Rectal smooth muscle tissue (tissue), 1 donor: ENCODE measurements at regions not wholly inside any gene's neighbourhood (a gene's known extent, or its start where the extent isn't known, plus 50 kb on each side); places are given as distances from the start of the nearest gene placed in this dataset.
"Not testable (repeated sequence)": the region's sequence is repeated elsewhere in the genome, so short reads cannot be mapped to it uniquely, and the experiment has no call there.

Experiments used
- H3K27ac ChIP-seq: one replicate; pipeline ENCODE4 v1.7.0; 2013; ENCODE audit warnings: low read depth, low read length, inconsistent platforms
- H3K27me3 ChIP-seq: one replicate; pipeline ENCODE4 v1.7.0; 2013; ENCODE audit warnings: low read length; ENCODE audit not compliant: control insufficient read depth, insufficient read depth
- H3K36me3 ChIP-seq: one replicate; pipeline ENCODE4 v1.7.0; 2013; ENCODE audit warnings: low read length; ENCODE audit not compliant: control insufficient read depth, insufficient read depth
- H3K4me1 ChIP-seq: one replicate; pipeline ENCODE4 v1.7.0; 2013; ENCODE audit warnings: low read length; ENCODE audit not compliant: control insufficient read depth, insufficient read depth
- H3K4me3 ChIP-seq: one replicate; pipeline ENCODE4 v1.7.0; 2013; ENCODE audit warnings: low read length
- H3K9ac ChIP-seq: one replicate; pipeline ENCODE4 v1.7.0; 2013; ENCODE audit warnings: low read length

GRCh38 chr13:40052954-40053353, 397.5 kb downstream of the COG6 start:
- Histone ChIP-seq H3K4me3 (no peak overlapping the region), H3K9ac (no peak overlapping the region), H3K36me3 (no peaks in the 10 kb centered on the region), H3K4me1 (no peaks in the 10 kb centered on the region), H3K27ac (no peak overlapping the region), H3K27me3 (no peaks in the 10 kb centered on the region)

- Histone ChIP-seq H3K9ac (no peak overlapping the region), H3K4me1 (no peaks in the 10 kb centered on the region), H3K27me3 (no peaks in the 10 kb centered on the region), H3K27ac (no peak overlapping the region), H3K4me3 (no peak overlapping the region), H3K36me3 (no peaks in the 10 kb centered on the region)
These were observed 397.9 kb downstream of the COG6 start for GRCh38 chr13:40053401-40053800.

- not testable (repeated sequence) for H3K4me1 ChIP-seq, H3K4me3 ChIP-seq, H3K27ac ChIP-seq, H3K36me3 ChIP-seq, H3K27me3 ChIP-seq, H3K9ac ChIP-seq
These were observed 399.0 kb downstream of the COG6 start for GRCh38 chr13:40054422-40054821.

GRCh38 chr13:40056898-40057619, 401.6 kb downstream of the COG6 start:
- Histone ChIP-seq H3K36me3 (no peaks in the 10 kb centered on the region), H3K9ac (no peak overlapping the region), H3K27me3 (no peaks in the 10 kb centered on the region), H3K4me3 (no peak overlapping the region), H3K4me1 (no peaks in the 10 kb centered on the region), H3K27ac (no peak overlapping the region)

- Histone ChIP-seq H3K4me1 (no peaks in the 10 kb centered on the region), H3K27ac (no peak overlapping the region), H3K36me3 (no peaks in the 10 kb centered on the region), H3K4me3 (no peak overlapping the region), H3K9ac (no peak overlapping the region), H3K27me3 (no peaks in the 10 kb centered on the region)
These were observed 403.3 kb downstream of the COG6 start for GRCh38 chr13:40058757-40059236.

GRCh38 chr13:40059540-40060232, 404.2 kb downstream of the COG6 start:
- Histone ChIP-seq H3K4me3 (no peak overlapping the region), H3K4me1 (no peaks in the 10 kb centered on the region), H3K27ac (no peak overlapping the region), H3K27me3 (no peaks in the 10 kb centered on the region), H3K36me3 (no peaks in the 10 kb centered on the region), H3K9ac (no peak overlapping the region)

GRCh38 chr13:40060296-40061007, 405.0 kb downstream of the COG6 start:
- H3K27ac ChIP-seq: no peak overlapping the region

GRCh38 chr13:40061466-40062450, 406.3 kb downstream of the COG6 start:
- Histone ChIP-seq H3K27me3 (no peaks in the 10 kb centered on the region), H3K4me3 (no peak overlapping the region)

More at GRCh38 chr13:40060296-40061007, 405.0 kb downstream of the COG6 start:
- H3K9ac ChIP-seq: no peak overlapping the region
- no peaks in the 10 kb centered on the region for H3K27me3 ChIP-seq
- no peaks in the 10 kb centered on the region for H3K36me3 ChIP-seq
- H3K4me1 ChIP-seq: no peaks in the 10 kb centered on the region
- no peak overlapping the region for H3K4me3 ChIP-seq

GRCh38 chr13:40063278-40063698, 407.8 kb downstream of the COG6 start:
- H3K4me3 ChIP-seq: no peak overlapping the region
- H3K27ac ChIP-seq: no peak overlapping the region
- no peak overlapping the region for H3K9ac ChIP-seq
- no peaks in the 10 kb centered on the region for H3K36me3 ChIP-seq
- H3K4me1 ChIP-seq: no peaks in the 10 kb centered on the region
- no peaks in the 10 kb centered on the region for H3K27me3 ChIP-seq

More at GRCh38 chr13:40061466-40062450, 406.3 kb downstream of the COG6 start:
- Histone ChIP-seq H3K9ac (no peak overlapping the region), H3K36me3 (no peaks in the 10 kb centered on the region), H3K27ac (no peak overlapping the region), H3K4me1 (no peaks in the 10 kb centered on the region)

- no peak overlapping the region for H3K27ac ChIP-seq
- no peak overlapping the region for H3K9ac ChIP-seq
- no peaks in the 10 kb centered on the region for H3K27me3 ChIP-seq
- no peak overlapping the region for H3K4me3 ChIP-seq
- H3K36me3 ChIP-seq: no peaks in the 10 kb centered on the region
- H3K4me1 ChIP-seq: no peaks in the 10 kb centered on the region
These were observed 408.2 kb downstream of the COG6 start for GRCh38 chr13:40063703-40064102.

GRCh38 chr13:40064154-40065097, 409.0 kb downstream of the COG6 start:
- Histone ChIP-seq H3K4me3 (no peak overlapping the region), H3K36me3 (no peaks in the 10 kb centered on the region), H3K27me3 (no peaks in the 10 kb centered on the region), H3K4me1 (peaks cover 1% of the 10 kb centered on the region), H3K27ac (no peak overlapping the region), H3K9ac (no peak overlapping the region)
